Smooth muscle cell (in vitro differentiated cells): ENCODE measurements at regions not wholly inside any gene's neighbourhood (a gene's known extent, or its start where the extent isn't known, plus 50 kb on each side); places are given as distances from the start of the nearest gene placed in this dataset.
"Not testable (repeated sequence)": the region's sequence is repeated elsewhere in the genome, so short reads cannot be mapped to it uniquely, and the experiment has no call there.

ENCODE experiments used
- DNase-seq: peaks from one replicate; lab custom pipeline; 2025; ENCODE audit not compliant: unreplicated experiment; lab: John Stamatoyannopoulos, UW
- H2AFZ ChIP-seq: fragments of 200-600 bp; sonication (generic); 2 replicates; pipeline ENCODE4 v1.6.0; 2016; ENCODE audit warnings: antibody characterized with exemption, low read depth, mild to moderate bottlenecking
- H3F3A ChIP-seq: fragments of 200-600 bp; sonication (generic); 2 replicates; pipeline ENCODE4 v1.6.0; 2017; ENCODE audit warnings: antibody characterized with exemption, low read depth
- H3K27ac ChIP-seq: fragments of 200-600 bp; sonication (generic); 2 replicates; pipeline ENCODE4 v1.5.1; 2016; ENCODE audit warnings: low read depth, mild to moderate bottlenecking
- H3K27me3 ChIP-seq: fragments of 200-600 bp; sonication (generic); 2 replicates; pipeline ENCODE4 v1.6.1; 2016; ENCODE audit warnings: low read depth, mild to moderate bottlenecking
- H3K36me3 ChIP-seq: fragments of 200-600 bp; sonication (generic); 2 replicates; pipeline ENCODE4 v1.5.1; 2016; ENCODE audit warnings: low read depth
- H3K4me1 ChIP-seq: fragments of 200-600 bp; sonication (generic); 2 replicates; pipeline ENCODE4 v1.5.1; 2016; ENCODE audit warnings: low read depth
- H3K4me2 ChIP-seq: fragments of 200-600 bp; sonication (generic); 2 replicates; pipeline ENCODE4 v1.6.0; 2016; ENCODE audit warnings: mild to moderate bottlenecking
- H3K4me3 ChIP-seq: fragments of 200-600 bp; sonication (generic); 2 replicates; pipeline ENCODE4 v1.5.1; 2016; ENCODE audit warnings: mild to moderate bottlenecking
- H3K79me2 ChIP-seq: fragments of 200-600 bp; sonication (generic); 2 replicates; pipeline ENCODE4 v1.6.0; 2016; ENCODE audit warnings: low read depth, mild to moderate bottlenecking
- H3K9ac ChIP-seq: fragments of 200-600 bp; sonication (generic); 2 replicates; pipeline ENCODE4 v1.6.0; 2016; ENCODE audit warnings: low read depth
- H3K9me3 ChIP-seq: fragments of 200-600 bp; sonication (generic); replicated peaks from 2 replicates; pipeline ENCODE4 v1.5.1; 2016; ENCODE audit warnings: low read depth
- H4K20me1 ChIP-seq: fragments of 200-600 bp; sonication (generic); 2 replicates; pipeline ENCODE4 v1.6.0; 2016; ENCODE audit warnings: low read depth
- CTCF ChIP-seq: fragments of 200-600 bp; sonication (generic); IDR thresholded peaks from 2 replicates; pipeline ENCODE4 v1.5.1; 2017; ENCODE audit warnings: borderline replicate concordance, mild to moderate bottlenecking, antibody characterized with exemption; ENCODE audit not compliant: insufficient read depth, poor library complexity, severe bottlenecking
- WGBS: methylation state at CpG from one replicate; pipeline ENCODE4 v1.1.7; 2016; ENCODE audit warnings: low lambda C conversion rate; 5-methylcytosine and 5-hydroxymethylcytosine counted together

- Histone ChIP-seq H3K79me2 (no peaks in the 10 kb centered on the region), H3K27ac (no peak overlapping the region), H3K9me3 (no peaks in the 10 kb centered on the region), H3F3A (no peaks in the 10 kb centered on the region), H3K4me2 (no peak overlapping the region), H3K27me3 (no peaks in the 10 kb centered on the region), H2AFZ (no peak overlapping the region), H3K4me3 (no peak overlapping the region), H3K36me3 (no peaks in the 10 kb centered on the region), H3K9ac (no peak overlapping the region), H4K20me1 (no peaks in the 10 kb centered on the region), H3K4me1 (no peaks in the 10 kb centered on the region)
- no peak for DNase-seq
- no peak for TF ChIP-seq CTCF
These were observed 162.1 kb downstream of the MMUT start for GRCh38 chr6:49300911-49301310.

- Histone ChIP-seq H3K4me2 (no peak overlapping the region), H2AFZ (no peak overlapping the region), H3K4me1 (no peaks in the 10 kb centered on the region), H3K27ac (no peak overlapping the region), H3K9ac (no peak overlapping the region), H3K36me3 (no peaks in the 10 kb centered on the region), H3K79me2 (no peaks in the 10 kb centered on the region), H3K9me3 (no peaks in the 10 kb centered on the region), H4K20me1 (no peaks in the 10 kb centered on the region), H3F3A (no peaks in the 10 kb centered on the region), H3K27me3 (no peaks in the 10 kb centered on the region), H3K4me3 (no peak overlapping the region)
- no peak for DNase-seq
- TF ChIP-seq CTCF, result no peak
- WGBS, result 91% methylated on average over 1 of the region's 1 CpG
These were observed 162.6 kb downstream of the MMUT start for GRCh38 chr6:49300443-49300842.

- H3K4me1 ChIP-seq, result no peaks in the 10 kb centered on the region
- H3K9me3 ChIP-seq, result no peaks in the 10 kb centered on the region
- H3K79me2 ChIP-seq, result no peaks in the 10 kb centered on the region
- H4K20me1 ChIP-seq, result no peaks in the 10 kb centered on the region
- H2AFZ ChIP-seq, result no peak overlapping the region
- H3K36me3 ChIP-seq, result no peaks in the 10 kb centered on the region
- DNase-seq, result no peak
- H3K27ac ChIP-seq, result no peak overlapping the region
- H3K4me2 ChIP-seq, result no peak overlapping the region
- no peaks in the 10 kb centered on the region for H3K27me3 ChIP-seq
- no peak overlapping the region for H3K4me3 ChIP-seq
- H3K9ac ChIP-seq, result no peak overlapping the region
- H3F3A ChIP-seq, result no peaks in the 10 kb centered on the region
- TF ChIP-seq CTCF, result no peak
These were observed 163.8 kb downstream of the MMUT start for GRCh38 chr6:49299279-49299678.

- H3K9me3 ChIP-seq, result peaks cover 2% of the 10 kb centered on the region
- H2AFZ ChIP-seq, result no peak overlapping the region
- H3K27me3 ChIP-seq, result no peaks in the 10 kb centered on the region
- H3K79me2 ChIP-seq, result no peaks in the 10 kb centered on the region
- TF ChIP-seq CTCF, result no peak
- no peaks in the 10 kb centered on the region for H3K4me1 ChIP-seq
- no peak overlapping the region for H3K4me2 ChIP-seq
- no peak overlapping the region for H3K27ac ChIP-seq
- no peak overlapping the region for H3K4me3 ChIP-seq
- WGBS, result 82% methylated on average over 1 of the region's 1 CpG
- no peaks in the 10 kb centered on the region for H4K20me1 ChIP-seq
- H3K9ac ChIP-seq, result no peak overlapping the region
- no peak for DNase-seq
- no peaks in the 10 kb centered on the region for H3F3A ChIP-seq
- no peaks in the 10 kb centered on the region for H3K36me3 ChIP-seq
These were observed 178.9 kb downstream of the MMUT start for GRCh38 chr6:49284180-49284579.

- H3K27me3 ChIP-seq, result not testable (repeated sequence)
These were observed 188.0 kb downstream of the MMUT start for GRCh38 chr6:49274809-49275769.

More at GRCh38 chr6:49274809-49275769, 188.0 kb downstream of the MMUT start:
- H3K4me3 ChIP-seq, H4K20me1 ChIP-seq, DNase-seq, H3K9me3 ChIP-seq, H3K27ac ChIP-seq, H2AFZ ChIP-seq, H3F3A ChIP-seq, H3K9ac ChIP-seq, H3K4me2 ChIP-seq, H3K36me3 ChIP-seq, H3K4me1 ChIP-seq, H3K79me2 ChIP-seq: not testable (repeated sequence)
- 85% methylated on average over 27 of the region's 27 CpGs for WGBS
